ENCODE measurements at regions not wholly inside any gene's neighbourhood (a gene's known extent, or its start where the extent isn't known, plus 50 kb on each side); places are given as distances from the start of the nearest gene placed in this dataset.

- no peak for TF ChIP-seq CTCF (IDR thresholded peaks at IDR 0.05; ENCODE audit: insufficient read depth, missing control alignments)
- DNase-seq (ENCODE audit: insufficient read length, low spot score) (no peak), FAIRE-seq (no peak)
These were observed 51.9 kb upstream of the PFN2 start for GRCh38 chr3:150022381-150023238.

GRCh38 chr3:150020527-150020926, 49.8 kb upstream of the PFN2 start:
- TF ChIP-seq CTCF (IDR thresholded peaks at IDR 0.05; ENCODE audit: insufficient read depth, missing control alignments), result no peak
- DNase-seq (ENCODE audit: insufficient read length, low spot score), result no peak
- no peak for FAIRE-seq

Measured in D721Med (cell line).